ENCODE measurements at regions not wholly inside any gene's neighbourhood (a gene's known extent, or its start where the extent isn't known, plus 50 kb on each side); places are given as distances from the start of the nearest gene placed in this dataset.

GRCh38 chrX:33465137-33465536, 253.8 kb upstream of the DMD start:
- H3K36me3 ChIP-seq (replicated peaks in 1 of 2; ENCODE audit: control insufficient read depth in 2 of 2, insufficient read depth in 2 of 2, low read length in 2 of 2): no peaks in the 10 kb centered on the region
- H3K27ac ChIP-seq (replicated peaks; ENCODE audit: low read length): no peak overlapping the region
- H3K4me1 ChIP-seq (ENCODE audit: control insufficient read depth in 2 of 2, insufficient read depth in 1 of 2, low read depth in 1 of 2, low read length in 2 of 2): no peaks in the 10 kb centered on the region
- no peak overlapping the region for H4K8ac ChIP-seq (ENCODE audit: low read depth, low read length)
- H2BK15ac ChIP-seq (ENCODE audit: low read length): no peak overlapping the region
- no peak overlapping the region for H3K9ac ChIP-seq (ENCODE audit: low read depth, low read length, poor library complexity)
- no peak overlapping the region for H3K4ac ChIP-seq (ENCODE audit: low read length)
- H3K18ac ChIP-seq (ENCODE audit: low read length): no peak overlapping the region
- no peak overlapping the region for H3K23ac ChIP-seq (ENCODE audit: low read depth, low read length, poor library complexity)
- H2AK5ac ChIP-seq (ENCODE audit: low read depth, low read length): no peak overlapping the region
- H2BK5ac ChIP-seq (ENCODE audit: low read length): no peak overlapping the region
- H4K91ac ChIP-seq (ENCODE audit: low read depth, low read length, poor library complexity): no peak overlapping the region
- no peak overlapping the region for H2BK12ac ChIP-seq (ENCODE audit: low read length)
- H3K14ac ChIP-seq (ENCODE audit: low read length): no peak overlapping the region
- no peaks in the 10 kb centered on the region for H3K9me3 ChIP-seq (replicated peaks in 1 of 2; ENCODE audit: control insufficient read depth in 2 of 2, insufficient read depth in 1 of 2, low read depth in 1 of 2, low read length in 2 of 2)
- no peaks in the 10 kb centered on the region for H3K79me1 ChIP-seq (ENCODE audit: low read depth, low read length)
- no peak overlapping the region for H2BK120ac ChIP-seq (ENCODE audit: low read depth, low read length)
- no peak overlapping the region for H3K4me2 ChIP-seq (ENCODE audit: insufficient read depth, low read length, poor library complexity, severe bottlenecking)
- H3K27me3 ChIP-seq (ENCODE audit: control insufficient read depth in 3 of 3, insufficient read depth in 3 of 3, low read depth in 1 of 3, low read length in 3 of 3): no peaks in the 10 kb centered on the region
- no peak overlapping the region for H2AFZ ChIP-seq (ENCODE audit: low read length)
- no peak overlapping the region for H3K4me3 ChIP-seq (ENCODE audit: low read length in 2 of 2)
- DNase-seq (ENCODE audit: low spot score): no peak

- Histone ChIP-seq H2BK15ac (ENCODE audit: low read length) (no peak overlapping the region), H3K4ac (ENCODE audit: low read length) (no peak overlapping the region), H3K4me3 (ENCODE audit: low read length in 2 of 2) (no peak overlapping the region), H2BK5ac (ENCODE audit: low read length) (no peak overlapping the region), H2BK12ac (ENCODE audit: low read length) (no peak overlapping the region), H3K23ac (ENCODE audit: low read depth, low read length, poor library complexity) (no peak overlapping the region), H3K36me3 (replicated peaks in 1 of 2; ENCODE audit: control insufficient read depth in 2 of 2, insufficient read depth in 2 of 2, low read length in 2 of 2) (no peaks in the 10 kb centered on the region), H3K18ac (ENCODE audit: low read length) (no peak overlapping the region), H2AFZ (ENCODE audit: low read length) (no peak overlapping the region), H2AK5ac (ENCODE audit: low read depth, low read length) (no peak overlapping the region), H3K4me1 (ENCODE audit: control insufficient read depth in 2 of 2, insufficient read depth in 1 of 2, low read depth in 1 of 2, low read length in 2 of 2) (no peaks in the 10 kb centered on the region), H3K9me3 (replicated peaks in 1 of 2; ENCODE audit: control insufficient read depth in 2 of 2, insufficient read depth in 1 of 2, low read depth in 1 of 2, low read length in 2 of 2) (no peaks in the 10 kb centered on the region), H2BK120ac (ENCODE audit: low read depth, low read length) (no peak overlapping the region), H3K27me3 (ENCODE audit: control insufficient read depth in 3 of 3, insufficient read depth in 3 of 3, low read depth in 1 of 3, low read length in 3 of 3) (no peaks in the 10 kb centered on the region), H3K4me2 (ENCODE audit: insufficient read depth, low read length, poor library complexity, severe bottlenecking) (no peak overlapping the region), H3K79me1 (ENCODE audit: low read depth, low read length) (no peaks in the 10 kb centered on the region), H3K9ac (ENCODE audit: low read depth, low read length, poor library complexity) (no peak overlapping the region), H3K27ac (replicated peaks; ENCODE audit: low read length) (no peak overlapping the region), H4K8ac (ENCODE audit: low read depth, low read length) (no peak overlapping the region), H3K14ac (ENCODE audit: low read length) (no peak overlapping the region), H4K91ac (ENCODE audit: low read depth, low read length, poor library complexity) (no peak overlapping the region)
- no CpG with 5 or more reads among the region's 2 CpGs for WGBS, 2 donors (ENCODE audit: extremely low coverage in 2 of 2, insufficient read length in 2 of 2, insufficient replicate concordance in 1 of 2)
- DNase-seq (ENCODE audit: low spot score): no peak
These were observed 245.8 kb upstream of the DMD start for GRCh38 chrX:33457102-33457501.

- Histone ChIP-seq H3K4ac (ENCODE audit: low read length) (no peak overlapping the region), H4K8ac (ENCODE audit: low read depth, low read length) (no peak overlapping the region), H3K27me3 (ENCODE audit: control insufficient read depth in 3 of 3, insufficient read depth in 3 of 3, low read depth in 1 of 3, low read length in 3 of 3) (no peaks in the 10 kb centered on the region), H3K9me3 (replicated peaks in 1 of 2; ENCODE audit: control insufficient read depth in 2 of 2, insufficient read depth in 1 of 2, low read depth in 1 of 2, low read length in 2 of 2) (no peaks in the 10 kb centered on the region), H3K27ac (replicated peaks; ENCODE audit: low read length) (no peak overlapping the region), H4K91ac (ENCODE audit: low read depth, low read length, poor library complexity) (no peak overlapping the region), H3K4me3 (ENCODE audit: low read length in 2 of 2) (no peak overlapping the region), H3K79me1 (ENCODE audit: low read depth, low read length) (no peaks in the 10 kb centered on the region), H3K4me1 (ENCODE audit: control insufficient read depth in 2 of 2, insufficient read depth in 1 of 2, low read depth in 1 of 2, low read length in 2 of 2) (no peaks in the 10 kb centered on the region), H3K36me3 (replicated peaks in 1 of 2; ENCODE audit: control insufficient read depth in 2 of 2, insufficient read depth in 2 of 2, low read length in 2 of 2) (no peaks in the 10 kb centered on the region), H2AK5ac (ENCODE audit: low read depth, low read length) (no peak overlapping the region), H2BK12ac (ENCODE audit: low read length) (no peak overlapping the region), H3K4me2 (ENCODE audit: insufficient read depth, low read length, poor library complexity, severe bottlenecking) (no peak overlapping the region), H2BK120ac (ENCODE audit: low read depth, low read length) (no peak overlapping the region), H2BK5ac (ENCODE audit: low read length) (no peak overlapping the region), H3K18ac (ENCODE audit: low read length) (no peak overlapping the region), H3K14ac (ENCODE audit: low read length) (no peak overlapping the region), H2BK15ac (ENCODE audit: low read length) (no peak overlapping the region), H3K9ac (ENCODE audit: low read depth, low read length, poor library complexity) (no peak overlapping the region), H2AFZ (ENCODE audit: low read length) (no peak overlapping the region), H3K23ac (ENCODE audit: low read depth, low read length, poor library complexity) (no peak overlapping the region)
- WGBS, 2 donors (ENCODE audit: extremely low coverage in 2 of 2, insufficient read length in 2 of 2, insufficient replicate concordance in 1 of 2): no CpG with 5 or more reads among the region's 3 CpGs
- DNase-seq (ENCODE audit: low spot score): no peak
These were observed 235.9 kb upstream of the DMD start for GRCh38 chrX:33447285-33447684.

GRCh38 chrX:33434256-33435092, 223.1 kb upstream of the DMD start:
- Histone ChIP-seq H4K8ac (ENCODE audit: low read depth, low read length) (no peak overlapping the region), H3K9me3 (replicated peaks in 1 of 2; ENCODE audit: control insufficient read depth in 2 of 2, insufficient read depth in 1 of 2, low read depth in 1 of 2, low read length in 2 of 2) (no peaks in the 10 kb centered on the region), H2AK5ac (ENCODE audit: low read depth, low read length) (no peak overlapping the region), H2BK5ac (ENCODE audit: low read length) (no peak overlapping the region), H2BK120ac (ENCODE audit: low read depth, low read length) (no peak overlapping the region), H3K14ac (ENCODE audit: low read length) (no peak overlapping the region), H3K27me3 (ENCODE audit: control insufficient read depth in 3 of 3, insufficient read depth in 3 of 3, low read depth in 1 of 3, low read length in 3 of 3) (no peaks in the 10 kb centered on the region), H4K91ac (ENCODE audit: low read depth, low read length, poor library complexity) (no peak overlapping the region), H3K4me1 (ENCODE audit: control insufficient read depth in 2 of 2, insufficient read depth in 1 of 2, low read depth in 1 of 2, low read length in 2 of 2) (no peaks in the 10 kb centered on the region), H2BK12ac (ENCODE audit: low read length) (no peak overlapping the region), H3K4me3 (ENCODE audit: low read length in 2 of 2) (no peak overlapping the region), H3K4ac (ENCODE audit: low read length) (no peak overlapping the region), H3K9ac (ENCODE audit: low read depth, low read length, poor library complexity) (no peak overlapping the region), H3K23ac (ENCODE audit: low read depth, low read length, poor library complexity) (no peak overlapping the region), H3K79me1 (ENCODE audit: low read depth, low read length) (no peaks in the 10 kb centered on the region), H2AFZ (ENCODE audit: low read length) (peak overlapping the region; percentile 25), H3K4me2 (ENCODE audit: insufficient read depth, low read length, poor library complexity, severe bottlenecking) (no peak overlapping the region), H3K36me3 (replicated peaks in 1 of 2; ENCODE audit: control insufficient read depth in 2 of 2, insufficient read depth in 2 of 2, low read length in 2 of 2) (no peaks in the 10 kb centered on the region), H3K18ac (ENCODE audit: low read length) (no peak overlapping the region), H2BK15ac (ENCODE audit: low read length) (no peak overlapping the region), H3K27ac (replicated peaks; ENCODE audit: low read length) (no peak overlapping the region)
- WGBS, 2 donors (ENCODE audit: extremely low coverage in 2 of 2, insufficient read length in 2 of 2, insufficient replicate concordance in 1 of 2): no CpG with 5 or more reads among the region's 11 CpGs
- DNase-seq (ENCODE audit: low spot score): peak; percentile 57
